PC-9 (cell line): ENCODE measurements at regions not wholly inside any gene's neighbourhood (a gene's known extent, or its start where the extent isn't known, plus 50 kb on each side); places are given as distances from the start of the nearest gene placed in this dataset.

Experiments
- CTCF ChIP-seq: fragments of 200-600 bp; sonication (generic); conservative IDR thresholded peaks from 2 replicates; pipeline ENCODE4 v1.6.1; 2017; ENCODE audit warnings: mixed run types, antibody characterized with exemption, mild to moderate bottlenecking, moderate library complexity
- EZH2 ChIP-seq: fragments of 200-600 bp; sonication (generic); IDR thresholded peaks from 2 replicates; pipeline ENCODE4 v1.8.0; 2017; ENCODE audit warnings: antibody characterized with exemption, low read depth

GRCh38 chr13:65551208-65551607, 1678.9 kb downstream of the PCDH9 start:
- no peak for TF ChIP-seq CTCF
- no peak for TF ChIP-seq EZH2
